Stomach smooth muscle (tissue), 2 donors: ENCODE measurements at regions not wholly inside any gene's neighbourhood (a gene's known extent, or its start where the extent isn't known, plus 50 kb on each side); places are given as distances from the start of the nearest gene placed in this dataset.
"Not testable (repeated sequence)": the region's sequence is repeated elsewhere in the genome, so short reads cannot be mapped to it uniquely, and the experiment has no call there.

Source experiments
- H3K27ac ChIP-seq: one replicate; pipeline ENCODE4 v1.7.0; 2013; ENCODE audit warnings: mild to moderate bottlenecking, low read length, inconsistent platforms
- H3K27me3 ChIP-seq, 2 donors: one replicate each; pipeline ENCODE4 v1.7.0; 2013; ENCODE audit warnings: low read length in 2 of 2; ENCODE audit not compliant: insufficient read depth in 2 of 2, control insufficient read depth in 1 of 2
- H3K36me3 ChIP-seq, 2 donors: one replicate each; pipeline ENCODE4 v1.7.0; 2013; ENCODE audit warnings: low read length in 2 of 2; ENCODE audit not compliant: control insufficient read depth in 2 of 2, insufficient read depth in 2 of 2
- H3K4me1 ChIP-seq: one replicate; pipeline ENCODE4 v1.7.0; 2013; ENCODE audit warnings: low read length; ENCODE audit not compliant: control insufficient read depth, insufficient read depth
- H3K4me3 ChIP-seq, 2 donors: one replicate each; pipeline ENCODE4 v1.7.0; 2013; ENCODE audit warnings: low read length in 2 of 2
- H3K9ac ChIP-seq, 2 donors: one replicate each; pipeline ENCODE4 v1.7.0; 2013; ENCODE audit warnings: low read length in 2 of 2, mild to moderate bottlenecking in 1 of 2
- H3K9me3 ChIP-seq, 2 donors: one replicate each; pipeline ENCODE4 v1.7.0; 2013; ENCODE audit warnings: low read length in 2 of 2; ENCODE audit not compliant: control insufficient read depth in 2 of 2
- donor health status: healthy.
- donor health status: Pancreatic carcinoma.

- not testable (repeated sequence) for H3K27ac ChIP-seq, H3K9ac ChIP-seq, H3K4me3 ChIP-seq, H3K27me3 ChIP-seq, H3K9me3 ChIP-seq, H3K4me1 ChIP-seq, H3K36me3 ChIP-seq
These were observed 391.2 kb downstream of the UTRN start for GRCh38 chr6:144676310-144676709.

- not testable (repeated sequence) for H3K27ac ChIP-seq, H3K36me3 ChIP-seq, H3K27me3 ChIP-seq, H3K4me3 ChIP-seq, H3K9ac ChIP-seq, H3K4me1 ChIP-seq, H3K9me3 ChIP-seq
These were observed 392.1 kb downstream of the UTRN start for GRCh38 chr6:144677263-144677662.

- no peak overlapping the region for H3K9ac ChIP-seq
- peaks cover 1 to 4% of the 10 kb centered on the region in 2 donors for H3K9me3 ChIP-seq
- no peaks in the 10 kb centered on the region for H3K27me3 ChIP-seq
- H3K4me1 ChIP-seq: peaks cover 9% of the 10 kb centered on the region
- peaks cover 0 to 4% of the 10 kb centered on the region in 2 donors for H3K36me3 ChIP-seq
- no peak overlapping the region for H3K4me3 ChIP-seq
- H3K27ac ChIP-seq: no peak overlapping the region
These were observed 393.7 kb downstream of the UTRN start for GRCh38 chr6:144678844-144679243.

GRCh38 chr6:144681334-144681733 lies 396.2 kb downstream of the UTRN start:
- Histone ChIP-seq H3K4me3 (no peak overlapping the region), H3K4me1 (peaks cover 3% of the 10 kb centered on the region), H3K27ac (no peak overlapping the region), H3K36me3 (peaks cover 0 to 4% of the 10 kb centered on the region in 2 donors), H3K9me3 (no peaks in the 10 kb centered on the region), H3K9ac (no peak overlapping the region), H3K27me3 (no peaks in the 10 kb centered on the region)

DNA sequence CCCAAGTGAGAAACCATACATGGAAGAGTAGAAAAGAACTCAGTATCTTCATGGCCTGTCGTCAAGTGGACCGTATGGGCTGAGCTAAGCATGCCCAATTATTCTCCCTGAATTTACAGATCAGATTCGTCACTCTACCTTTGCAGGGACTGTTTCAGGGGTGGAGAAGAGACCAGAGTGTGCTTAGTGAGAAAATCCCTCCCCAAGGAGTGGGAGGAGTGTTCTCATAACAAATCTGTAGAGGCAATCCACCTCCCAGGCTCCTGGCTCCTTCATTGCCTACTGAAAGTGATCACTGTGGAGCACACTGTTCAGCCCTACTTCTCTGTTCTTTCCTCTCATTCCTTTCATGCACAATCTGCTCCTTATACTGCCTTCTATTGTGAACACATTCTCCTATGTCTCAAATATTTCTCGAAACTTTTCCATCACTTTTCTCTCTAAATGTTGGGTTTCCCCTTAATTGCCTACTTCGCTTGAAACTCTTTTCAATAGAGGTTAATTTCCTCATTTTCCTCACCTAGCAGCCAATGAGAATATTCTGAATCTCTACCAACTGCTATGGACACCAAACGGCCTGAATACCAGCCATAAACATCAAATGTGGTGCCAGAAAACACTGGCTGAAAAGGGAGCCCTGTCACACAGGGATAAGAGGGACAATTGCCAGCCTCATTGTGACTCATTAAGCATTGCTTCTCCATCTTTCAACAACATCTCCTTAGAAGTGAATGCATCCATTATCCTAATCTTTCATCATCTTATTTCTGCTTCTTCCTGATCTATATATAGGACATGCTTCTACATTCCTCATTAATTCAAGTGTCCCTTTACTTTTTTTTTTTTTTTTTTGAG lies 398.3 kb downstream of the UTRN start:
- no peak overlapping the region for H3K27ac ChIP-seq
- peaks cover 0 to 3% of the 10 kb centered on the region in 2 donors for H3K9me3 ChIP-seq
- no peak overlapping the region for H3K4me3 ChIP-seq
- no peaks in the 10 kb centered on the region for H3K27me3 ChIP-seq
- H3K4me1 ChIP-seq: peaks cover 3% of the 10 kb centered on the region
- H3K9ac ChIP-seq: no peak overlapping the region
- peaks cover 0 to 4% of the 10 kb centered on the region in 2 donors for H3K36me3 ChIP-seq

- H3K27me3 ChIP-seq: no peaks in the 10 kb centered on the region
- no peak overlapping the region for H3K4me3 ChIP-seq
- H3K27ac ChIP-seq: no peak overlapping the region
- no peaks in the 10 kb centered on the region for H3K4me1 ChIP-seq
- H3K9ac ChIP-seq: no peak overlapping the region
- H3K9me3 ChIP-seq: peaks cover 0 to 3% of the 10 kb centered on the region in 2 donors
- no peaks in the 10 kb centered on the region for H3K36me3 ChIP-seq
These were observed 403.6 kb downstream of the UTRN start for GRCh38 chr6:144688713-144689112.

- Histone ChIP-seq H3K27me3 (no peaks in the 10 kb centered on the region), H3K4me3 (no peak overlapping the region), H3K27ac (no peak overlapping the region), H3K36me3 (no peaks in the 10 kb centered on the region), H3K9me3 (peaks cover 0 to 3% of the 10 kb centered on the region in 2 donors), H3K9ac (no peak overlapping the region), H3K4me1 (no peaks in the 10 kb centered on the region)
These were observed 404.4 kb downstream of the UTRN start for GRCh38 chr6:144689503-144690040.

DNA sequence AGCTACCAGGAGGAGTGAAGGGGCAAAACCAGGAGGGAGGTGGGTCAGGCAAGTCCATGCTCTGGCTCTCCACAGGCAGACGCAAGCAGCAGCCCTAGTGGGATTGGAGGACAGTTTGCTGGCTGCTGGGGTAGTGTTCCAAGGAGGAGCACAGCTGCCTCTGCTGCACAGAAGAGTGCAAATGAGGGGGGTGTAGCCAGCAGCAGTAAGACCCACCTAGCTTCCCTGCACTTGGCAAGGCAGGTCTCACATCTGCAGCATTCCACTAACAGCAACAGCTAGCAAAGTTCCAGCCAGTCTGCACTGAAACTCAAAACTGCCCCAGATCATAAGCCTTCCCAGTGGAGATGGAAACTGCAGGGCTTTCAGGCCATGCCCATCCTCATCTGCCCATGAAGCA lies 405.0 kb downstream of the UTRN start:
- Histone ChIP-seq H3K27me3 (no peaks in the 10 kb centered on the region), H3K9me3 (peaks cover 0 to 3% of the 10 kb centered on the region in 2 donors), H3K4me3 (no peak overlapping the region), H3K9ac (no peak overlapping the region), H3K4me1 (no peaks in the 10 kb centered on the region), H3K27ac (no peak overlapping the region), H3K36me3 (no peaks in the 10 kb centered on the region)

DNA sequence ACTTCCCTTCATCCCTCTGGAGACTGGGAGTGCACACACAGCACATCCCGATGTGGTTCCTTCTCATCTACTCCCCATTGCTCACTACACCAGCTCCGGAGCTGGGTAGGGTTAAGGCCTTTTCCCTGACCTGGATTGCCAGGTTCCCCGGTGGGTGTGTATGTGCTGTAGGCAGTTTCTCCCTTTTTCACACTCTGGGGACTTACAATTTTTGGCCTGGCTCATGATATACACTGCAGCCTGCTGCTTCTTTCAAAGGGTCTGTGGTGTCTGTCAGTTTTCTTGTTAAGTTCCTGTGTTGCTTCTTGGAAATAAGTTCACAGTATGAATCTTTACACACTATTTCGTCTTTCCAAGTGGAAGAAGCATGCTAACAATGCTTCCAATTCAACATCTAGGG lies 405.5 kb downstream of the UTRN start:
- peaks cover 0 to 3% of the 10 kb centered on the region in 2 donors for H3K9me3 ChIP-seq
- H3K36me3 ChIP-seq: no peaks in the 10 kb centered on the region
- no peaks in the 10 kb centered on the region for H3K27me3 ChIP-seq
- H3K9ac ChIP-seq: no peak overlapping the region
- H3K27ac ChIP-seq: no peak overlapping the region
- no peaks in the 10 kb centered on the region for H3K4me1 ChIP-seq
- H3K4me3 ChIP-seq: no peak overlapping the region

- not testable (repeated sequence) for H3K27ac ChIP-seq
These were observed 406.9 kb downstream of the UTRN start for GRCh38 chr6:144692050-144692449.

GRCh38 chr6:144695858-144696533 lies 410.9 kb downstream of the UTRN start:
- no peak overlapping the region for H3K4me3 ChIP-seq
- no peak overlapping the region for H3K9ac ChIP-seq
- no peaks in the 10 kb centered on the region for H3K9me3 ChIP-seq
- no peaks in the 10 kb centered on the region for H3K36me3 ChIP-seq
- no peaks in the 10 kb centered on the region for H3K4me1 ChIP-seq
- no peak overlapping the region for H3K27ac ChIP-seq
- H3K27me3 ChIP-seq: no peaks in the 10 kb centered on the region

More at GRCh38 chr6:144692050-144692449, 406.9 kb downstream of the UTRN start:
- not testable (repeated sequence) for H3K9me3 ChIP-seq, H3K4me3 ChIP-seq, H3K9ac ChIP-seq, H3K4me1 ChIP-seq, H3K27me3 ChIP-seq, H3K36me3 ChIP-seq
